ENCODE measurements at regions not wholly inside any gene's neighbourhood (a gene's known extent, or its start where the extent isn't known, plus 50 kb on each side); places are given as distances from the start of the nearest gene placed in this dataset.

DNA sequence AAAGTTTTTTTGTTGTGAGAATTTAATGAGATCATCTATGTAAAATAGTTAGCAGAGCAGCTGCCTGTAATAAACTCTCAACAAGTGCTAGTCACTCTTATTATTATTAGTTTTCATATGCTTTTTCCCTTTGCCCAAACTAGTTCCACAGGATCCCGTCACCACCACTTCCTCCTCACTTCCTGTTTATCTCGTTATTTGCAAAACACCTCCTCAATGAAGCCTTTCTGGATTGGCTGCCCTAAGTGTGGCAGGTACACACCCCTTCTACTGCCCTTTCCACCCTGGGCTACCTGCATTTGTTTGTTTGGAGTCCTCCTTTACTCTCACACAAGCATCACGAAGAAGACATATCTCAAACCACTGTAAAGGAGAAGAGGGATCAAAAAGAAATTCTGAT, 54.4 kb upstream of the KLF3 start:
- Mint-ChIP-seq H3K4me3 (no peak overlapping the region), H3K27me3 (no peaks in the 10 kb centered on the region), H3K27ac (no peak overlapping the region), H3K4me1 (peaks cover 4% of the 10 kb centered on the region), H3K9me3 (ENCODE audit: insufficient read depth) (no peaks in the 10 kb centered on the region)
- no peaks in the 10 kb centered on the region for H4K20me1 ChIP-seq (ENCODE audit: control insufficient read depth, insufficient read depth, low read length, poor library complexity, severe bottlenecking)
- ChIA-PET CTCF (interaction anchor here (0.7 kb wide), 1 partner anchor 547 kb away, joined by 3 read pairs; no protein-coding TSS in a partner anchor), POLR2A (no interaction called here)
- no peaks in the 10 kb centered on the region for H3K27me3 ChIP-seq (replicated peaks in 1 of 4; ENCODE audit: control extremely low read depth in 1 of 4, control insufficient read depth in 3 of 4, insufficient read depth in 4 of 4, low read length in 3 of 4)
- H3K36me3 ChIP-seq (replicated peaks in 1 of 2; ENCODE audit: control extremely low read depth in 1 of 2, control insufficient read depth in 1 of 2, extremely low read depth in 1 of 2, insufficient read depth in 2 of 2, low read length in 1 of 2) = no peaks in the 10 kb centered on the region
- no peaks in the 10 kb centered on the region for H3K9me3 ChIP-seq (ENCODE audit: control extremely low read depth in 1 of 3, control insufficient read depth in 2 of 3, insufficient read depth in 1 of 3, low read length in 2 of 3)
- H3K79me2 ChIP-seq (ENCODE audit: control insufficient read depth, insufficient read depth, low read length) = no peaks in the 10 kb centered on the region
- TF ChIP-seq EZH2 (IDR thresholded peaks at IDR 0.05; ENCODE audit: borderline replicate concordance, insufficient read depth, low read depth, low read length, poor library complexity, severe bottlenecking) = no peak
- TF ChIP-seq, protein P1, sequence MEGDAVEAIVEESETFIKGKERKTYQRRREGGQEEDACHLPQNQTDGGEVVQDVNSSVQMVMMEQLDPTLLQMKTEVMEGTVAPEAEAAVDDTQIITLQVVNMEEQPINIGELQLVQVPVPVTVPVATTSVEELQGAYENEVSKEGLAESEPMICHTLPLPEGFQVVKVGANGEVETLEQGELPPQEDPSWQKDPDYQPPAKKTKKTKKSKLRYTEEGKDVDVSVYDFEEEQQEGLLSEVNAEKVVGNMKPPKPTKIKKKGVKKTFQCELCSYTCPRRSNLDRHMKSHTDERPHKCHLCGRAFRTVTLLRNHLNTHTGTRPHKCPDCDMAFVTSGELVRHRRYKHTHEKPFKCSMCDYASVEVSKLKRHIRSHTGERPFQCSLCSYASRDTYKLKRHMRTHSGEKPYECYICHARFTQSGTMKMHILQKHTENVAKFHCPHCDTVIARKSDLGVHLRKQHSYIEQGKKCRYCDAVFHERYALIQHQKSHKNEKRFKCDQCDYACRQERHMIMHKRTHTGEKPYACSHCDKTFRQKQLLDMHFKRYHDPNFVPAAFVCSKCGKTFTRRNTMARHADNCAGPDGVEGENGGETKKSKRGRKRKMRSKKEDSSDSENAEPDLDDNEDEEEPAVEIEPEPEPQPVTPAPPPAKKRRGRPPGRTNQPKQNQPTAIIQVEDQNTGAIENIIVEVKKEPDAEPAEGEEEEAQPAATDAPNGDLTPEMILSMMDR (IDR thresholded peaks at IDR 0.05) = no peak
- DNase-seq (no peak), ATAC-seq (ENCODE audit: low read depth) (no peak)
- H3K4me2 ChIP-seq (replicated peaks; ENCODE audit: low read depth, low read length, poor library complexity, severe bottlenecking) = no peak overlapping the region
- WGBS (ENCODE audit: insufficient coverage) = 44% methylated on average over 2 of the region's 3 CpGs
- no peak overlapping the region for H3K4me3 ChIP-seq (ENCODE audit: control extremely low read depth in 1 of 5, extremely low read depth in 1 of 5, insufficient read depth in 1 of 5, low read depth in 2 of 5, low read length in 4 of 5)
- no peak overlapping the region for H3K9ac ChIP-seq (ENCODE audit: low read length)
- H2AFZ ChIP-seq (ENCODE audit: insufficient read depth, low read depth, low read length, poor library complexity, severe bottlenecking) = no peak overlapping the region
- intact Hi-C loops (cut with micrococcal nuclease) = no loop called here
- H3K4me1 ChIP-seq (ENCODE audit: control insufficient read depth in 2 of 2, insufficient read depth in 2 of 2, low read length in 2 of 2) = peaks cover 0 to 7% of the 10 kb centered on the region in 2 donors
- no peak overlapping the region for H3K27ac ChIP-seq (ENCODE audit: low read length in 2 of 2)

GRCh38 chr4:38610521-38610920, 53.5 kb upstream of the KLF3 start:
- POLR2A ChIA-PET = no interaction called here
- Mint-ChIP-seq H3K9me3 (ENCODE audit: insufficient read depth) (no peaks in the 10 kb centered on the region), H3K4me3 (no peak overlapping the region), H3K4me1 (peaks cover 4% of the 10 kb centered on the region), H3K27me3 (no peaks in the 10 kb centered on the region), H3K27ac (no peak overlapping the region)
- Histone ChIP-seq H3K27ac (ENCODE audit: low read length in 2 of 2) (no peak overlapping the region), H4K20me1 (ENCODE audit: control insufficient read depth, insufficient read depth, low read length, poor library complexity, severe bottlenecking) (no peaks in the 10 kb centered on the region), H3K4me2 (replicated peaks; ENCODE audit: low read depth, low read length, poor library complexity, severe bottlenecking) (no peak overlapping the region), H3K4me3 (ENCODE audit: control extremely low read depth in 1 of 5, extremely low read depth in 1 of 5, insufficient read depth in 1 of 5, low read depth in 2 of 5, low read length in 4 of 5) (no peak overlapping the region), H3K79me2 (ENCODE audit: control insufficient read depth, insufficient read depth, low read length) (no peaks in the 10 kb centered on the region), H3K36me3 (replicated peaks in 1 of 2; ENCODE audit: control extremely low read depth in 1 of 2, control insufficient read depth in 1 of 2, extremely low read depth in 1 of 2, insufficient read depth in 2 of 2, low read length in 1 of 2) (no peaks in the 10 kb centered on the region), H3K4me1 (ENCODE audit: control insufficient read depth in 2 of 2, insufficient read depth in 2 of 2, low read length in 2 of 2) (peaks cover 0 to 7% of the 10 kb centered on the region in 2 donors), H2AFZ (ENCODE audit: insufficient read depth, low read depth, low read length, poor library complexity, severe bottlenecking) (no peak overlapping the region), H3K27me3 (replicated peaks in 1 of 4; ENCODE audit: control extremely low read depth in 1 of 4, control insufficient read depth in 3 of 4, insufficient read depth in 4 of 4, low read length in 3 of 4) (no peaks in the 10 kb centered on the region), H3K9ac (ENCODE audit: low read length) (no peak overlapping the region), H3K9me3 (ENCODE audit: control extremely low read depth in 1 of 3, control insufficient read depth in 2 of 3, insufficient read depth in 1 of 3, low read length in 2 of 3) (no peaks in the 10 kb centered on the region)
- TF ChIP-seq EZH2 (IDR thresholded peaks at IDR 0.05; ENCODE audit: borderline replicate concordance, insufficient read depth, low read depth, low read length, poor library complexity, severe bottlenecking) = no peak
- TF ChIP-seq, protein P1 (IDR thresholded peaks at IDR 0.05) = no peak
- intact Hi-C loops (cut with micrococcal nuclease) = no loop called here
- ATAC-seq (ENCODE audit: low read depth) = no peak
- 100% methylated on average over 3 of the region's 5 CpGs for WGBS (ENCODE audit: insufficient coverage)
- DNase-seq = no peak
- CTCF ChIA-PET = no interaction called here

All from B cell (primary cell).